NCI-H2196 (cell line): ENCODE measurements at regions not wholly inside any gene's neighbourhood (a gene's known extent, or its start where the extent isn't known, plus 50 kb on each side); places are given as distances from the start of the nearest gene placed in this dataset.
"Not testable (repeated sequence)": the region's sequence is repeated elsewhere in the genome, so short reads cannot be mapped to it uniquely, and the experiment has no call there.

ENCODE experiments used
- DNase-seq: peaks from one replicate; lab custom pipeline; 2025; ENCODE audit not compliant: unreplicated experiment; lab: John Stamatoyannopoulos, UW

- DNase-seq: no peak
Observed at GRCh38 chr2:53543083-53543482, 224.5 kb upstream of the CHAC2 start.

GRCh38 chr2:53536583-53537361, 230.8 kb upstream of the CHAC2 start:
- no peak for DNase-seq

GRCh38 chr2:53535234-53535840, 232.3 kb upstream of the CHAC2 start:
- DNase-seq: no peak

GRCh38 chr2:53530126-53530525, 237.5 kb upstream of the CHAC2 start:
- no peak for DNase-seq

- no peak for DNase-seq
Observed at GRCh38 chr2:53527056-53527455, 240.5 kb upstream of the CHAC2 start.

- no peak for DNase-seq
Observed at GRCh38 chr2:53519918-53520841, 247.4 kb upstream of the CHAC2 start.

GRCh38 chr2:53517406-53517805, 250.2 kb upstream of the CHAC2 start:
- no peak for DNase-seq

- DNase-seq: no peak
Observed at GRCh38 chr2:53516650-53517049, 251.0 kb upstream of the CHAC2 start.

- no peak for DNase-seq
Observed at GRCh38 chr2:53515435-53516332, 251.9 kb upstream of the CHAC2 start.

GRCh38 chr2:53513167-53513666, 254.4 kb upstream of the CHAC2 start:
- DNase-seq: no peak

GRCh38 chr2:53512071-53512826, 255.4 kb upstream of the CHAC2 start:
- no peak for DNase-seq

GRCh38 chr2:53511549-53511948, 256.1 kb upstream of the CHAC2 start:
- DNase-seq: no peak

GRCh38 chr2:53510401-53510800, 257.2 kb upstream of the CHAC2 start:
- DNase-seq: no peak

GRCh38 chr2:53509831-53510388, 257.7 kb upstream of the CHAC2 start:
- DNase-seq: no peak

GRCh38 chr2:53508667-53509066, 258.9 kb upstream of the CHAC2 start:
- no peak for DNase-seq

- DNase-seq: not testable (repeated sequence)
Observed at GRCh38 chr2:53507070-53507469, 260.5 kb upstream of the CHAC2 start.

GRCh38 chr2:53505826-53506225, 261.8 kb upstream of the CHAC2 start:
- DNase-seq: no peak

- DNase-seq: no peak
Observed at GRCh38 chr2:53504507-53504906, 263.1 kb upstream of the CHAC2 start.

GRCh38 chr2:53500181-53500580, 267.4 kb upstream of the CHAC2 start:
- DNase-seq: no peak
